ENCODE measurements at regions not wholly inside any gene's neighbourhood (a gene's known extent, or its start where the extent isn't known, plus 50 kb on each side); places are given as distances from the start of the nearest gene placed in this dataset.

DNA sequence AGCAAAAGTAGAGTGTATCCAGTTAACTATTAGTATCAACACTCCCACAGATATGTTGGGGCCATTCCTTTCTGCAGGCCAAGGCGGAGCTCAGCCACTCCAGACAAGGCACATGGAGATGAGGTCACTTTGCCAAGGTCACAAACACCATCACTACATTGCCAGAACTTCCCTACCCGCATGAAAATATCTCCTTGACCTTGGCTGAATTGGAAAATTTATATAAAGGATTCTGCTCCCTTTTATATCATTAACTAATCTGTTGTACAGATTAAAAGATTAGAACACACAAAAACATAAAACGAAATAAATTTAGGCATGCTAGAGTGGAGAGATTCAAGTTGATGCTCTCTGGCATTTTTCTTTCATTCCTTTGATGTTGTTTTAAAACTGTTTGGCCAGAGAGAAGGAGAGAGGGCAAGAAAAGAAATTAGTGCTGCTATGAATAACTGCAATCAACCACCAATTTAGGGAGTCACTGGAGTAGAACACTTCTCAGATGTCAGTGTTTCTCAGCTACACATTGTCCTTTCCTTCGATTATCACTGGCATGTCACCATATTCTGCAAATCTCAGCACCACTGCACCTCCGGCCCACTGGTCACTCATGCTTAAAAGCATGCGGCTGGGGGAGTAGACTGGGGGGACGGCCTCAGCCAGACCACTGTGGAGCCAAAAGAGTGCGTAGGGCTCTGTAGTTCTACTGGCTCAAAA, 78.7 kb upstream of the ATP1B1 start:
- no peak overlapping the region for H2AFZ ChIP-seq (ENCODE audit: low read length, unreplicated experiment)
- no peak overlapping the region for H3K27ac ChIP-seq (ENCODE audit: low read depth, low read length)
- no peaks in the 10 kb centered on the region for H3K79me2 ChIP-seq (ENCODE audit: control insufficient read depth, insufficient read depth, low read length, unreplicated experiment)
- no peaks in the 10 kb centered on the region for H3K36me3 ChIP-seq (ENCODE audit: insufficient read depth, low read length)
- H3K4me3 ChIP-seq (ENCODE audit: low read depth, low read length) = no peak overlapping the region
- no peaks in the 10 kb centered on the region for H3K27me3 ChIP-seq (ENCODE audit: insufficient read depth, low read length)
- H3K4me1 ChIP-seq (ENCODE audit: control insufficient read depth, insufficient read depth, low read length, unreplicated experiment) = no peaks in the 10 kb centered on the region

DNA sequence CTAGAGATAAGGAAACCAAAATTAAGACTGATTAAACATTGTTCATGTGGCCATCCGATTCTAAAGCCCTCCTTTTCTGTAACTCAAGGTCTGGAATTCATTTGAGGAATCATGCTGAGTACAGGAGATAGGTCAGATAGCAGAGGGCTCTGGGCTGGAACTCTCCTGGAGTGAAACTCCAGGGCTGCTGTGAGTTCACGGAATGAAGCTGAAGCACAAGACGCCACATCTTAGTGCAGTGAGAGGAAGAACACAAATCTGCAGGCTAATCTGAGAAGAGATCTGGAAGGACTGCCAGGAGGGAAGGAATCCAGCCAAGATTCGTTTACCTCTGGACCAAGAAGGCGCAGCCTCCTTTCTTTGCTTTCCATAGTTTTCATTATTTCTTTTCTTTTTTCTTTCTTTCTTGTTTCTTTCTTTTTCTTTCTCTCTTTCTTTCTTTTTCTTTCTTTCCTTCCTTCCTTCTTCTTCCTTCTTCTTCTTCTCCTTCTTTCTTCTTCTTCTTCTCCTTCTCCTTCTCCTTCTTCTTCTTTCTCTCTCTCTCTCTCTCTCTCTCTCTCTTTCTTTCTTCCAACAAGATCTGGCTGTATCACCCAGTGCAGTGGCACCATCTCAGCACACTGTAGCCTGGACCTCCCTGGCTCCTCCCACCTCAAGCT, 74.8 kb upstream of the ATP1B1 start:
- no peaks in the 10 kb centered on the region for H3K36me3 ChIP-seq (ENCODE audit: insufficient read depth, low read length)
- no peaks in the 10 kb centered on the region for H3K79me2 ChIP-seq (ENCODE audit: control insufficient read depth, insufficient read depth, low read length, unreplicated experiment)
- H2AFZ ChIP-seq (ENCODE audit: low read length, unreplicated experiment) = no peak overlapping the region
- no peak overlapping the region for H3K27ac ChIP-seq (ENCODE audit: low read depth, low read length)
- no peak overlapping the region for H3K4me3 ChIP-seq (ENCODE audit: low read depth, low read length)
- H3K4me1 ChIP-seq (ENCODE audit: control insufficient read depth, insufficient read depth, low read length, unreplicated experiment) = no peaks in the 10 kb centered on the region
- peaks cover 7% of the 10 kb centered on the region; the same call in 1 of the 2 replicates for H3K27me3 ChIP-seq (ENCODE audit: insufficient read depth, low read length)

DNA sequence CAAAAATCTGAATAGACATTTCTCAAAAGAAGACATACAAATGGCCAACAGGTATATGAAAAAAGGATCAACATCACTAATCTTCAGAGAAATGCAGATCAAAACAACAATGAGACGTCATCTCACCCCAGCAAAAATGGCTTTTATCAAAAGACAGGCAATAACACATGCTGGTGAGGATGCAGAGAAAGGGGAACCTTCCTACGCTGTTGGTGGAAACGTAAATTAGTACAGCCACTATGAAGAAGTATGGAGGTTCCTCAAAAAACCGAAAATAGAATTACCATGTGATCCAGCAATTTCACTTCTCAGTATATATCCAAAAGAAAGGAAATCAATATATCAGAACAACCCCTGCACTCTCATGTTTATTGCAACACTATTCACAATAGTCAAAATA, 65.1 kb upstream of the ATP1B1 start:
- Histone ChIP-seq H3K4me3 (ENCODE audit: low read depth, low read length) (no peak overlapping the region), H2AFZ (ENCODE audit: low read length, unreplicated experiment) (no peak overlapping the region), H3K36me3 (ENCODE audit: insufficient read depth, low read length) (no peaks in the 10 kb centered on the region), H3K79me2 (ENCODE audit: control insufficient read depth, insufficient read depth, low read length, unreplicated experiment) (no peaks in the 10 kb centered on the region), H3K27me3 (ENCODE audit: insufficient read depth, low read length) (peaks cover 3% of the 10 kb centered on the region; the same call in 1 of the 2 replicates), H3K4me1 (ENCODE audit: control insufficient read depth, insufficient read depth, low read length, unreplicated experiment) (no peaks in the 10 kb centered on the region), H3K27ac (ENCODE audit: low read depth, low read length) (no peak overlapping the region)

DNA sequence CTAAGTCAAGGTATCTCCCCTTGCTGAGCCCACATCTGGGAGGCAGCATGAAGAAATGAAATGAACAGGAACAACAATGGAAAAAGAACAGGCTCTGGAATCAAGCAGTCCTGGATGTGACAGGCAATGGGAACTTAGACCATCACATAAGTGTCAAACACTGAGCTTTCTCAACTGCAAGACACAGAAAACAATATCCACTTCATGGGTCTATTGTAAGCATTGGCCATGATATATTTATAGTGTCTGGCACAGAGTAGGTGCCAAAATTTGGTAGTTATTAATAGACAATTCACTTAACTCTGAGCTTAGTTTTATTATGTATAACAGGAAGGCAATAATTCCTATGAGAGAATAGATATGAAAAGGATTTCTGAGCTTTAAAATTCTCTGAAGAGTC, 64.1 kb upstream of the ATP1B1 start:
- Histone ChIP-seq H3K27me3 (ENCODE audit: insufficient read depth, low read length) (no peaks in the 10 kb centered on the region), H3K4me3 (ENCODE audit: low read depth, low read length) (no peak overlapping the region), H3K4me1 (ENCODE audit: control insufficient read depth, insufficient read depth, low read length, unreplicated experiment) (no peaks in the 10 kb centered on the region), H3K79me2 (ENCODE audit: control insufficient read depth, insufficient read depth, low read length, unreplicated experiment) (no peaks in the 10 kb centered on the region), H3K36me3 (ENCODE audit: insufficient read depth, low read length) (no peaks in the 10 kb centered on the region), H2AFZ (ENCODE audit: low read length, unreplicated experiment) (no peak overlapping the region), H3K27ac (ENCODE audit: low read depth, low read length) (no peak overlapping the region)

DNA sequence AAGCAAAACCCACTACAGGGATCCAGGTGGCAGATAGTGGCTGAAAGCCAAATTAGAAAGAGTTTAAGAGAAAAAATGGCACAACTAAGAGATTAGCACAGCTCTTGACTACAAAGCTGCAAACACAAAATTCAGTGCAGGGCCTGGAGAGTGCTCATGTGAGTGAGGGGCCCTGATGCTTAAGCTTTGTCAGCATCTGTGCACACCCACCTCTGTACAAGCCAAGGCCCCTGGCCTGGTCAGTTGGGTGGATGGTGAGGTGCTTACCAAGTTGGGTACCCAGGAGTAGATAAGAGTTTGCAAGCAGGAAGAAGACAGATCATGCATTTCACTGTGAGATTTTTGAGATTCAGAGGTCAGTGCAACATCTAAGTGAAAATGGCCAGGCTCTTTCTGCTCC, 62.7 kb upstream of the ATP1B1 start:
- Histone ChIP-seq H3K27me3 (ENCODE audit: insufficient read depth, low read length) (peaks cover 6% of the 10 kb centered on the region; the same call in 1 of the 2 replicates), H2AFZ (ENCODE audit: low read length, unreplicated experiment) (no peak overlapping the region), H3K27ac (ENCODE audit: low read depth, low read length) (no peak overlapping the region), H3K4me1 (ENCODE audit: control insufficient read depth, insufficient read depth, low read length, unreplicated experiment) (no peaks in the 10 kb centered on the region), H3K79me2 (ENCODE audit: control insufficient read depth, insufficient read depth, low read length, unreplicated experiment) (no peaks in the 10 kb centered on the region), H3K4me3 (ENCODE audit: low read depth, low read length) (no peak overlapping the region), H3K36me3 (ENCODE audit: insufficient read depth, low read length) (no peaks in the 10 kb centered on the region)

DNA sequence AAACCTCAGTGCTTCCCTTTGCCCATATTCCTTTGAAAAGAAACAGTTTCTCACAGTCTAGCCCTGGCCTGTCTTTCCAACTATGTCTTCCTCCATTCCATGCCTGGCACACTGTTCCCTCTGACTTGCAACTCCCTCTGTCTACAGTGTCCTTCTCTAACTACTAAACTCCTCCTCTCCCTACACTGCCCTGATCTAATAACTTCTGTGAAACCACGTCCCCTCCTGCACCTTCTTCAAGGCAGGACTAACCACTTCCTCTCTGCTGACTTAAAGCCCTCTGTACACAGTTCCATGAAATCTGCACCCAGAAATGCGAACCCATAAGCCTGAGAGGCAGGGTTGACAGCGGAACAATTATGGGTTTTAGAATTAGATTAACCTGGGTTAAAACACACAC, 62.2 kb upstream of the ATP1B1 start:
- H2AFZ ChIP-seq (ENCODE audit: low read length, unreplicated experiment) = no peak overlapping the region
- no peaks in the 10 kb centered on the region for H3K4me1 ChIP-seq (ENCODE audit: control insufficient read depth, insufficient read depth, low read length, unreplicated experiment)
- H3K79me2 ChIP-seq (ENCODE audit: control insufficient read depth, insufficient read depth, low read length, unreplicated experiment) = no peaks in the 10 kb centered on the region
- H3K36me3 ChIP-seq (ENCODE audit: insufficient read depth, low read length) = no peaks in the 10 kb centered on the region
- peaks cover 6% of the 10 kb centered on the region; the same call in 1 of the 2 replicates for H3K27me3 ChIP-seq (ENCODE audit: insufficient read depth, low read length)
- H3K27ac ChIP-seq (ENCODE audit: low read depth, low read length) = no peak overlapping the region
- no peak overlapping the region for H3K4me3 ChIP-seq (ENCODE audit: low read depth, low read length)

DNA sequence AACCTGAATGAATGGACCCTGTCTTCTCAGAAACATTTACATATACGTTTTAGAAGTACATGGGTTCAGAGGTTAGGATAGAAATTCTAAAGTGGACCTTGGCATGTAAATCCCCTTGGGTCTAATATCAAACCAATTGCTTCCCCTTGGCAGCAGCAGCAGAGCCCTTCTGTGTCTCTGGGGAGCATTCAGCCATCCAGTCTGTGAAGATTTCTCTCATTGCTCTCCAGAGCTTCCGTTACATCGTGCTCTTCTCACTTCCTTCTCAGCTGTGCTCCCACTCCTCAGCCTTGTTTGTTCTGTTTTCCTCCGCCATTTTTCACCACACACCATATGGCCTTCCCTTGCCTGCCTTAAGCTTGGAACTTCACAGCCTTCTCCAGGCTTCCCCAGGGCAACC, 61.5 kb upstream of the ATP1B1 start:
- no peak overlapping the region for H2AFZ ChIP-seq (ENCODE audit: low read length, unreplicated experiment)
- no peak overlapping the region for H3K4me3 ChIP-seq (ENCODE audit: low read depth, low read length)

DNA sequence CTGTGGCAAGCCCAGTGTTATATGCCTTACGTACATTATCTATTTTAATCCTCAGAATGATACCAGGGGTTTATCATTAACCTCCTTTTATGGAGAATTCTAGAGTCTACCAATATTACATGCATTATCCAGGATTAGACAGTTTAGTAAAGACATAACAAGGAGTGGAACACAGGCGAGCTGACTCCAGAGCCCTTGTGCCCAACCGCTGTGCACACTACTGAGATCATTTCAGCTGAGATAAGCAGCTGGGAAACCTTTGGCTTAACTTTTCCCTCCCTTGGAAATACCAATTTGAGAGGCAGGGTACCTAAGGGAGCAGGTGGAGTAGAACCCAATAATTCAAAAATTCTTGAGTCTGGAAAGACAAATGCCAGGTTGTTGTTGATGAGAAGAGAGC, 59.8 kb upstream of the ATP1B1 start:
- Histone ChIP-seq H3K4me3 (ENCODE audit: low read depth, low read length) (no peak overlapping the region), H2AFZ (ENCODE audit: low read length, unreplicated experiment) (no peak overlapping the region), H3K27me3 (ENCODE audit: insufficient read depth, low read length) (peaks cover 6% of the 10 kb centered on the region; the same call in 1 of the 2 replicates), H3K4me1 (ENCODE audit: control insufficient read depth, insufficient read depth, low read length, unreplicated experiment) (no peaks in the 10 kb centered on the region), H3K79me2 (ENCODE audit: control insufficient read depth, insufficient read depth, low read length, unreplicated experiment) (no peaks in the 10 kb centered on the region), H3K27ac (ENCODE audit: low read depth, low read length) (no peak overlapping the region), H3K36me3 (ENCODE audit: insufficient read depth, low read length) (no peaks in the 10 kb centered on the region)

More for the DNA sequence above, 61.5 kb upstream of the ATP1B1 start:
- no peak overlapping the region for H3K27ac ChIP-seq (ENCODE audit: low read depth, low read length)
- H3K36me3 ChIP-seq (ENCODE audit: insufficient read depth, low read length) = no peaks in the 10 kb centered on the region
- H3K79me2 ChIP-seq (ENCODE audit: control insufficient read depth, insufficient read depth, low read length, unreplicated experiment) = no peaks in the 10 kb centered on the region
- no peaks in the 10 kb centered on the region for H3K4me1 ChIP-seq (ENCODE audit: control insufficient read depth, insufficient read depth, low read length, unreplicated experiment)
- peaks cover 6% of the 10 kb centered on the region; the same call in 1 of the 2 replicates for H3K27me3 ChIP-seq (ENCODE audit: insufficient read depth, low read length)

DNA sequence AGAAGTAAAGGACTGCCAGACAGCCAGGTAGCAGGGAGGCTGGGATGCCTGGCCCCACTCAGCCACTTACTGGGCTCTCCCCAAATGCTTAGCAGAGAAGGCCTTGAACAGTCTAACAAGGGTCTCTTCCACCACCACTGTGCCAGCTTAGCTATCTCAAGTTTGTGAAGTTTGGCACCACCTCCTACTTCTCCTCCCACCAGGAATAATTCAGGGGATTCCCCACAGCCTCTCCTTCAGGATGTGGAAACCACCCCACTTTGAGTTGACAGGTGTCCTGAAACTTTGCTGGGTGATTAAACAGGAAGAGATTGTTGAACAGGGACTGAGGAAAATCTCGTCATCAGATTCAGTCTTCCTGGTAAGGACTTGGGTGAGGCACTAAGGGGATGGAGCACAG, 59.4 kb upstream of the ATP1B1 start:
- Histone ChIP-seq H3K79me2 (ENCODE audit: control insufficient read depth, insufficient read depth, low read length, unreplicated experiment) (no peaks in the 10 kb centered on the region), H3K27me3 (ENCODE audit: insufficient read depth, low read length) (peaks cover 6% of the 10 kb centered on the region; the same call in 1 of the 2 replicates), H3K36me3 (ENCODE audit: insufficient read depth, low read length) (no peaks in the 10 kb centered on the region), H3K27ac (ENCODE audit: low read depth, low read length) (no peak overlapping the region), H3K4me3 (ENCODE audit: low read depth, low read length) (no peak overlapping the region), H2AFZ (ENCODE audit: low read length, unreplicated experiment) (no peak overlapping the region), H3K4me1 (ENCODE audit: control insufficient read depth, insufficient read depth, low read length, unreplicated experiment) (no peaks in the 10 kb centered on the region)

DNA sequence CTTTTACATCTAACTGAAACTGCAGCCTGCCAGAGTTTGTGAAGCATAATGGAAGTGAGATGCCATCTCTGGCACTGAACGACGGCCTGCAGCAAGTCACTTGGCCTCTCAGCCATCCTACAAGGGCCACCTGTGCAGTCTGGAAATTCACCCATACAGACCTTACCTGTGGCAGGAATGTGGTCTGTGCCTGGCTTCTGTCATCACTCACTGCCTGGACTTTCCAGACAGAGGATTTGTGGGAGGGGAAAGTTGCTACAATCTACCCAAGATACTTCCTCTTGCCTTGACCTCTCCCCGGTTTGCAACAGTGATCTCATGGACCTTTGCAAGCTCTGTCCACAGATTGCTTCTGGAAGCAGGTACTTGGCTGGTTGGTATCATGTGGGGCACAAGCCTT, 58.4 kb upstream of the ATP1B1 start:
- H3K4me1 ChIP-seq (ENCODE audit: control insufficient read depth, insufficient read depth, low read length, unreplicated experiment) = no peaks in the 10 kb centered on the region
- no peak overlapping the region for H3K4me3 ChIP-seq (ENCODE audit: low read depth, low read length)
- peaks cover 6% of the 10 kb centered on the region; the same call in 1 of the 2 replicates for H3K27me3 ChIP-seq (ENCODE audit: insufficient read depth, low read length)
- H3K27ac ChIP-seq (ENCODE audit: low read depth, low read length) = no peak overlapping the region
- H3K36me3 ChIP-seq (ENCODE audit: insufficient read depth, low read length) = no peaks in the 10 kb centered on the region
- H3K79me2 ChIP-seq (ENCODE audit: control insufficient read depth, insufficient read depth, low read length, unreplicated experiment) = no peaks in the 10 kb centered on the region
- no peak overlapping the region for H2AFZ ChIP-seq (ENCODE audit: low read length, unreplicated experiment)
